Activated naive CD8-positive, alpha-beta T cell treated with anti-CD3 and anti-CD28 coated beads for 36 hours (primary cell): ENCODE measurements at regions not wholly inside any gene's neighbourhood (a gene's known extent, or its start where the extent isn't known, plus 50 kb on each side); places are given as distances from the start of the nearest gene placed in this dataset.
"Not testable (repeated sequence)": the region's sequence is repeated elsewhere in the genome, so short reads cannot be mapped to it uniquely, and the experiment has no call there.

Source experiments
- DNase-seq: peaks from one replicate; pipeline ENCODE4 v3.0.0; 2021
- H3K27ac Mint-ChIP-seq: one replicate; pipeline ENCODE4 v1.8.0; 2022; ENCODE audit warnings: mild to moderate bottlenecking, moderate library complexity, mixed read lengths
- H3K27me3 Mint-ChIP-seq: one replicate; pipeline ENCODE4 v1.8.0; 2022; ENCODE audit warnings: mild to moderate bottlenecking, mixed read lengths
- H3K36me3 Mint-ChIP-seq: one replicate; pipeline ENCODE4 v1.8.0; 2021; ENCODE audit warnings: mild to moderate bottlenecking, mixed read lengths
- H3K4me1 Mint-ChIP-seq: one replicate; pipeline ENCODE4 v1.8.0; 2021; ENCODE audit warnings: mixed read lengths
- H3K4me3 Mint-ChIP-seq: one replicate; pipeline ENCODE4 v1.8.0; 2022; ENCODE audit warnings: mild to moderate bottlenecking, moderate library complexity, mixed read lengths
- H3K9me3 Mint-ChIP-seq: one replicate; pipeline ENCODE4 v1.8.0; 2022; ENCODE audit warnings: mixed read lengths

DNA sequence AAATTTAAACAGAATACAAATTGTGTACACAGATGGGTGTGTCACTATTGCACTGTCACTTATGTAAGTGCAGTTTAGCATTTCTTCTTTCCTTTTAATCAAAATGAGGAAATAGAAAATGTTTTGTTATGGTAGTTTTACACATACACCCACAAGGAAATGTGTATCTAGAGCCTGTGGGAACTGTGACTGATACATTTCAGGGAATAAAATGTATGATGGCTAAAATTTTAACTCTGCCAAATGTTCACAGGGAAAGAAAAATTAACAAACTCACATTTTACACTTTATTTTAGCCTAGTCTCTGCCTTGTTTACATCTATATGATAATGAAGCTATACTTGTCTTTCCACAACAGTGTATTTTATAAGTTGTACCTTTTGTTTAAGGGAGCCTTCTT is 66.4 kb upstream of the NBPF19 start:
- not testable (repeated sequence) for H3K36me3 Mint-ChIP-seq, H3K27me3 Mint-ChIP-seq, H3K27ac Mint-ChIP-seq, DNase-seq, H3K9me3 Mint-ChIP-seq, H3K4me1 Mint-ChIP-seq, H3K4me3 Mint-ChIP-seq

DNA sequence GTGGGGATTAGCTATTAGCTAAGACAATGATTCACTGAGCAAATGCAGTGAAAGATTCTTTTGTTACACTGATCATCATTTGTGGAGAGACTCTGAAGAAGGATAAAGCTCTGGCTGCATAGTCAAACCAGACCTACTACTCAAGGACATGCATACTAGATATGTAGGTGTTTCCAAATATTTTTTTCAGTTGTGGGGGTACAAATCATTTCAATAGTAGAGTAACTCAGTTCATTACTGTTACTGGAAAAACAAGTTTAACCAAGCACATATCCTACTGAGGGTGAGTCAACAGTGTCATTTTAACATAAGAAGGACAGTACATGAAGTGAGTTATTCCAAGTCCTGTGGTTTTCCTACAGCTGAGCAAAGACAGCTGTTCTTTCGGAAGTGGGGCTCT is 59.5 kb upstream of the NBPF19 start:
- not testable (repeated sequence) for H3K27me3 Mint-ChIP-seq, H3K36me3 Mint-ChIP-seq, H3K27ac Mint-ChIP-seq, H3K9me3 Mint-ChIP-seq, DNase-seq, H3K4me3 Mint-ChIP-seq, H3K4me1 Mint-ChIP-seq

DNA sequence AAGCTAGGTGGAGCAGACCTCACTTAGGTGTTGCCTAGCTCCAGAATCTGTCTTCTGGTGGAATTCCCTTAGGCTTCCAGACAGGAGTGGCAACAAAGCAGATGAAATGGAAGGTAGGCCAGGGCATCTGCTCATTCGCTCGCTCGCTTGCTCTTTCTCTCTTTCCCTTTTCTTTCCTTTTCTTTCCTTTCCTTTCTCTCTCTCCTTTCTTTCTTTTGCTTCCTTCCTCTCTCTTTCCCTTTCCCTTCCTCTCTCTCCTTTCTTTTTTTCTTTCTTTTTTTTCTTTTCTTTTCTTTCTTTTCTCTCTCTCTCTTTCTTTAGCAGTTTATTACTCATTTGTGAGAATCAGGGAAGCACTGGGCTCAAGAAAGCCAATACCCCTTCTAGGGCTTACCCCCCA is 56.1 kb upstream of the NBPF19 start:
- not testable (repeated sequence) for H3K9me3 Mint-ChIP-seq, DNase-seq, H3K27ac Mint-ChIP-seq, H3K4me3 Mint-ChIP-seq, H3K27me3 Mint-ChIP-seq, H3K4me1 Mint-ChIP-seq, H3K36me3 Mint-ChIP-seq

DNA sequence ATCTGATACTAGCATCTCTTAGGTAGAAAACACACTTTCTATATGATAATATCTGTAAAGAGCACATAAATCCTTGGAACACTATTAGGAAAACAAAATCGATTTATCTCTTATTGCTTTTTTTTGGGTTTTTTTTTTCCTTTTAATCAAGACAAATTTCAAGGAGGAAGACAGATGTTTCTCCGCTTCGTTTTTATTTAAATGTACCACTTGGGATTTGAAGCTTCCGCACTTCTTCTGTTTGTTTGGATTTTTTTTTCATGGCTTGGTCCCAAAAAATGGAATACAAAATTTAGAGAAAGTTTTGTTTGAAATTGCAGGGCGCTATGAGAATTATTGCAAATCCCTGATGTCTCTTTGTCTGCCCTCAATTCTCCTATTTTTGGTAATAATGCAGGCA is 51.7 kb upstream of the NBPF19 start:
- not testable (repeated sequence) for H3K9me3 Mint-ChIP-seq, DNase-seq, H3K27ac Mint-ChIP-seq, H3K27me3 Mint-ChIP-seq, H3K36me3 Mint-ChIP-seq, H3K4me1 Mint-ChIP-seq, H3K4me3 Mint-ChIP-seq
